Breast epithelium (tissue), 4 donors: ENCODE measurements at regions not wholly inside any gene's neighbourhood (a gene's known extent, or its start where the extent isn't known, plus 50 kb on each side); places are given as distances from the start of the nearest gene placed in this dataset.

Source experiments
- DNase-seq, 2 donors: peaks; one replicate each; pipeline ENCODE4 v3.0.0-alpha.2; 2019; ENCODE audit warnings: low spot score in 2 of 2
- H3K27ac ChIP-seq, 2 donors: fragments of 200-600 bp; sonication (generic) in 1 of 2; one replicate each; pipeline ENCODE4 v1.5.1; 2016 to 2019; ENCODE audit warnings: mild to moderate bottlenecking in 1 of 2
- H3K27me3 ChIP-seq, 2 donors: fragments of 200-600 bp; sonication (generic) in 1 of 2; one replicate each; pipeline versions ENCODE4 v1.5.1 to v1.6.0; 2017 to 2019; ENCODE audit warnings: control low read depth in 1 of 2, mild to moderate bottlenecking in 1 of 2
- H3K36me3 ChIP-seq: fragments of 200-600 bp; one replicate; pipeline ENCODE4 v1.5.1; 2019
- H3K4me1 ChIP-seq, 2 donors: fragments of 200-600 bp; sonication (generic); one replicate each; pipeline ENCODE4 v1.5.1; 2016 to 2019; ENCODE audit warnings: control low read depth in 1 of 2
- H3K4me3 ChIP-seq, 3 donors: fragments of 200-600 bp; sonication (generic); 1 replicate in 2 of 3; 2 replicates in 1 of 3; pipeline ENCODE4 v1.5.1; 2016 to 2019; ENCODE audit warnings: mild to moderate bottlenecking in 3 of 3, moderate library complexity in 2 of 3
- H3K9me3 ChIP-seq, 2 donors: fragments of 200-600 bp; sonication (generic) in 1 of 2; one replicate each; pipeline ENCODE4 v1.5.1; 2016 to 2019; ENCODE audit warnings: control low read depth in 1 of 2
- CTCF ChIP-seq, 3 donors: fragments of 450-650 bp; IDR thresholded peaks; one replicate each; pipeline ENCODE4 v1.5.1; 2016 to 2017; ENCODE audit warnings: antibody characterized with exemption in 3 of 3, mild to moderate bottlenecking in 3 of 3, moderate library complexity in 3 of 3
- POLR2A ChIP-seq: fragments of 450-650 bp; IDR thresholded peaks from one replicate; pipeline ENCODE4 v1.6.1; 2016; ENCODE audit warnings: antibody characterized with exemption, mild to moderate bottlenecking, moderate library complexity
- POLR2AphosphoS5 ChIP-seq, 3 donors: sonication (generic); formaldehyde crosslinking; IDR thresholded peaks; one replicate each; pipeline ENCODE4 v1.6.1; 2017; ENCODE audit warnings: antibody characterized with exemption in 3 of 3
- intact Hi-C: fragments of 100-400 bp; cut with DNase I; formaldehyde crosslinking; loops from one replicate; pipeline ENCODE4 v1.15.1; 2023; ENCODE audit warnings: low total_unique reads

GRCh38 chrX:45894864-45895645 lies 650.2 kb downstream of the ZNF674 start:
- TF ChIP-seq POLR2A (no peak), CTCF (IDR thresholded peaks at IDR 0.05) (no peak), POLR2AphosphoS5 (IDR thresholded peaks at IDR 0.05) (no peak)
- intact Hi-C loops: no loop called here
- Histone ChIP-seq H3K4me1 (no peaks in the 10 kb centered on the region), H3K36me3 (no peaks in the 10 kb centered on the region), H3K27me3 (peaks cover 0 to 25% of the 10 kb centered on the region in 2 donors), H3K4me3 (no peak overlapping the region), H3K27ac (no peak overlapping the region), H3K9me3 (no peaks in the 10 kb centered on the region)
- no peak for DNase-seq

GRCh38 chrX:45889471-45889870 lies 655.8 kb downstream of the ZNF674 start:
- no peak for TF ChIP-seq POLR2A
- TF ChIP-seq POLR2AphosphoS5 (IDR thresholded peaks at IDR 0.05): no peak
- no peak for TF ChIP-seq CTCF (IDR thresholded peaks at IDR 0.05)
- no peaks in the 10 kb centered on the region for H3K36me3 ChIP-seq
- H3K27ac ChIP-seq: no peak overlapping the region
- H3K4me1 ChIP-seq: no peaks in the 10 kb centered on the region
- no peak overlapping the region for H3K4me3 ChIP-seq
- H3K9me3 ChIP-seq: no peaks in the 10 kb centered on the region
- H3K27me3 ChIP-seq: peaks cover 0 to 22% of the 10 kb centered on the region in 2 donors
- intact Hi-C loops: no loop called here
- no peak for DNase-seq

- Histone ChIP-seq H3K4me1 (no peaks in the 10 kb centered on the region), H3K27me3 (peaks cover 0 to 22% of the 10 kb centered on the region in 2 donors), H3K27ac (no peak overlapping the region), H3K36me3 (no peaks in the 10 kb centered on the region), H3K9me3 (no peaks in the 10 kb centered on the region), H3K4me3 (no peak overlapping the region)
- intact Hi-C loops: no loop called here
- TF ChIP-seq POLR2AphosphoS5 (IDR thresholded peaks at IDR 0.05) (no peak), POLR2A (no peak), CTCF (IDR thresholded peaks at IDR 0.05) (no peak)
- no peak for DNase-seq
Observed at GRCh38 chrX:45888518-45888917, 656.7 kb downstream of the ZNF674 start.

- H3K27ac ChIP-seq: no peak overlapping the region
- intact Hi-C loops: no loop called here
- H3K9me3 ChIP-seq: no peaks in the 10 kb centered on the region
- no peaks in the 10 kb centered on the region for H3K36me3 ChIP-seq
- H3K27me3 ChIP-seq: peaks cover 0 to 22% of the 10 kb centered on the region in 2 donors
- DNase-seq: no peak
- no peaks in the 10 kb centered on the region for H3K4me1 ChIP-seq
- H3K4me3 ChIP-seq: no peak overlapping the region
- no peak for TF ChIP-seq POLR2A
- TF ChIP-seq CTCF (IDR thresholded peaks at IDR 0.05): no peak
- TF ChIP-seq POLR2AphosphoS5 (IDR thresholded peaks at IDR 0.05): no peak
Observed at GRCh38 chrX:45885931-45886330, 659.3 kb downstream of the ZNF674 start.

- Histone ChIP-seq H3K36me3 (no peaks in the 10 kb centered on the region), H3K27ac (no peak overlapping the region), H3K4me3 (no peak overlapping the region), H3K9me3 (no peaks in the 10 kb centered on the region), H3K27me3 (peaks cover 0 to 18% of the 10 kb centered on the region in 2 donors), H3K4me1 (no peaks in the 10 kb centered on the region)
- intact Hi-C loops: no loop called here
- DNase-seq: no peak
- TF ChIP-seq POLR2AphosphoS5 (IDR thresholded peaks at IDR 0.05) (no peak), CTCF (IDR thresholded peaks at IDR 0.05) (no peak), POLR2A (no peak)
Observed at GRCh38 chrX:45879512-45879911, 665.7 kb downstream of the ZNF674 start.
